Suprapubic skin (tissue), 4 donors: ENCODE measurements at regions not wholly inside any gene's neighbourhood (a gene's known extent, or its start where the extent isn't known, plus 50 kb on each side); places are given as distances from the start of the nearest gene placed in this dataset.

Experiments
- DNase-seq, 2 donors: peaks; one replicate each; pipeline ENCODE4 v3.0.0-alpha.2; 2019; ENCODE audit warnings: low spot score in 2 of 2
- H3K27ac ChIP-seq: fragments of 200-600 bp; sonication (generic); one replicate; pipeline ENCODE4 v1.5.1; 2019
- H3K27me3 ChIP-seq: fragments of 200-600 bp; sonication (generic); one replicate; pipeline ENCODE4 v1.5.1; 2019
- H3K36me3 ChIP-seq: fragments of 200-600 bp; sonication (generic); one replicate; pipeline ENCODE4 v1.5.1; 2019
- H3K4me1 ChIP-seq: fragments of 200-600 bp; sonication (generic); one replicate; pipeline ENCODE4 v1.5.1; 2019
- H3K4me3 ChIP-seq: fragments of 200-600 bp; sonication (generic); one replicate; pipeline ENCODE4 v1.5.1; 2019; ENCODE audit warnings: mild to moderate bottlenecking
- H3K9me3 ChIP-seq: fragments of 200-600 bp; sonication (generic); one replicate; pipeline ENCODE4 v1.5.1; 2019
- EP300 ChIP-seq: sonication (generic); formaldehyde crosslinking; IDR thresholded peaks from one replicate; pipeline ENCODE4 v1.6.1; 2017; ENCODE audit warnings: antibody characterized with exemption
- POLR2A ChIP-seq, 2 donors: fragments of 450-650 bp; IDR thresholded peaks; one replicate each; pipeline ENCODE4 v1.6.1; 2017; ENCODE audit warnings: antibody characterized with exemption in 2 of 2, mild to moderate bottlenecking in 2 of 2, moderate library complexity in 2 of 2
- POLR2AphosphoS5 ChIP-seq, 3 donors: sonication (generic); formaldehyde crosslinking; IDR thresholded peaks; one replicate each; pipeline ENCODE4 v1.6.1; 2017; ENCODE audit warnings: antibody characterized with exemption in 3 of 3
- WGBS: methylation state at CpG from one replicate; pipeline ENCODE4 v1.1.5; 2018; 5-methylcytosine and 5-hydroxymethylcytosine counted together
- TF ChIP-seq, protein P1 (sequence below), 2 donors: fragments of 200-600 bp in 1 of 2; fragments of 450-650 bp in 1 of 2; sonication (generic) in 1 of 2; IDR thresholded peaks; one replicate each; pipeline ENCODE4 v1.5.1; 2016 to 2019; ENCODE audit warnings: antibody characterized with exemption in 2 of 2, mild to moderate bottlenecking in 1 of 2, moderate library complexity in 1 of 2

DNA sequence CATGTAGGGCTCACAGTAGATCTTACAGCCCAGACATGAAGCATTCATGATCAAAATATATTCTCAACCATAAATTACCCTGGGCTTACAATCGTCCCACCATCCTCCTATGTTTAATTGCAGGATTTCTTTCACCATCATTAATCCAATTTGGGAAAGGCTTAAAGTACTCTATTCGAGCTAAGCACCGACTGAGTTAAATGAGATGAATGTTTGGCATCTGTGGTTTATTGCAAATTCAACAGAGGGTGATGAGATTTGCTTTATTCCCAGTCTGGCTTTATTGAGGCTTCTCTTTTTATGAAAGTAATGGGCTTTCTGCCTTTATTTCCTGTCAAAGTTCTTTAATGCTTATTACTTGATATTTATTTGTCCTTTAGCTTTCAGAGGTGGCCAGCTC lies 159.0 kb downstream of the METTL4 start:
- Histone ChIP-seq H3K4me1 (no peaks in the 10 kb centered on the region), H3K9me3 (no peaks in the 10 kb centered on the region), H3K27ac (no peak overlapping the region), H3K27me3 (no peaks in the 10 kb centered on the region), H3K4me3 (no peak overlapping the region), H3K36me3 (no peaks in the 10 kb centered on the region)
- whole genome bisulfite sequencing: 54% methylated on average over 3 of the region's 3 CpGs
- no peak for TF ChIP-seq POLR2A (IDR thresholded peaks at IDR 0.05)
- no peak for TF ChIP-seq POLR2AphosphoS5 (IDR thresholded peaks at IDR 0.05)
- TF ChIP-seq, protein P1, sequence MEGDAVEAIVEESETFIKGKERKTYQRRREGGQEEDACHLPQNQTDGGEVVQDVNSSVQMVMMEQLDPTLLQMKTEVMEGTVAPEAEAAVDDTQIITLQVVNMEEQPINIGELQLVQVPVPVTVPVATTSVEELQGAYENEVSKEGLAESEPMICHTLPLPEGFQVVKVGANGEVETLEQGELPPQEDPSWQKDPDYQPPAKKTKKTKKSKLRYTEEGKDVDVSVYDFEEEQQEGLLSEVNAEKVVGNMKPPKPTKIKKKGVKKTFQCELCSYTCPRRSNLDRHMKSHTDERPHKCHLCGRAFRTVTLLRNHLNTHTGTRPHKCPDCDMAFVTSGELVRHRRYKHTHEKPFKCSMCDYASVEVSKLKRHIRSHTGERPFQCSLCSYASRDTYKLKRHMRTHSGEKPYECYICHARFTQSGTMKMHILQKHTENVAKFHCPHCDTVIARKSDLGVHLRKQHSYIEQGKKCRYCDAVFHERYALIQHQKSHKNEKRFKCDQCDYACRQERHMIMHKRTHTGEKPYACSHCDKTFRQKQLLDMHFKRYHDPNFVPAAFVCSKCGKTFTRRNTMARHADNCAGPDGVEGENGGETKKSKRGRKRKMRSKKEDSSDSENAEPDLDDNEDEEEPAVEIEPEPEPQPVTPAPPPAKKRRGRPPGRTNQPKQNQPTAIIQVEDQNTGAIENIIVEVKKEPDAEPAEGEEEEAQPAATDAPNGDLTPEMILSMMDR (IDR thresholded peaks at IDR 0.05): no peak
- TF ChIP-seq EP300: no peak
- no peak for DNase-seq

DNA sequence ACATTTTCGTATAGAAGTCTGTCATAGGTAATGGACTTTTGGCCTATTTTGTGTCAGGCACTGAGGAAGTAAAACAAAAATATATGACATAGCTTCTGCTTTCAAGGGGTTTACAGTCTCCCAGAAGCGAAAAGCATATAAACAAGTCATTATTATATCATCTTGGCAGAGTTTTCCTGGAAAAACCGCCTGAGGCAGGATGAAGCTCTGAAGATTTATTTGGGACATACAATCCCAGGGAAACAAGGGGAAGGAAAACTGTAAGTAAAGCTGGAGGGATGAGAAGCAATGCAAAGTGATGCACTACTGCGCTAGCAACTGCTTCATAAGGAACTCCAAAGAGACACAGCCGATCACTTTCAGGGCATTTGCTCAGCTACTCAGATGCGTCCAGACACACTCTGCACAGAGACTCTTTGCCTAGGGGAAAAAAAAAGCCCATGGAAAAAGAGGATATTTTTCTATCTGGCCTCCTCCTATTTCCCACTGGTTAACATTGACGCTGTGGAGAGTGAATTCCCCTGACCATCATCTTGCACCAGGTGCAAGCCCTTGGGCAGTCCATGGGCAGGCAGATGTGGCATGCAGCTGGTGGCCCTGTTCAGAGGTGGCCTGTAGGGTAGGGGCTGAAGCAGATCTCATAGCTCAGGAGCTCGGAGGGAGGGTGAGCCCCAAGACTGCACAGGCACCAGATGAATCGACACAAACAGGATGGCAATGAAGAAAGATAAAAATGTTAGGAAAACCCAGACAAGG lies 158.1 kb downstream of the METTL4 start:
- 56% methylated on average over 9 of the region's 9 CpGs for WGBS
- Histone ChIP-seq H3K4me3 (no peak overlapping the region), H3K27me3 (no peaks in the 10 kb centered on the region), H3K4me1 (no peaks in the 10 kb centered on the region), H3K36me3 (no peaks in the 10 kb centered on the region), H3K27ac (no peak overlapping the region), H3K9me3 (no peaks in the 10 kb centered on the region)
- TF ChIP-seq POLR2A (IDR thresholded peaks at IDR 0.05) (no peak), EP300 (no peak), POLR2AphosphoS5 (IDR thresholded peaks at IDR 0.05) (no peak)
- TF ChIP-seq, protein P1 (IDR thresholded peaks at IDR 0.05): no peak
- no peak for DNase-seq

DNA sequence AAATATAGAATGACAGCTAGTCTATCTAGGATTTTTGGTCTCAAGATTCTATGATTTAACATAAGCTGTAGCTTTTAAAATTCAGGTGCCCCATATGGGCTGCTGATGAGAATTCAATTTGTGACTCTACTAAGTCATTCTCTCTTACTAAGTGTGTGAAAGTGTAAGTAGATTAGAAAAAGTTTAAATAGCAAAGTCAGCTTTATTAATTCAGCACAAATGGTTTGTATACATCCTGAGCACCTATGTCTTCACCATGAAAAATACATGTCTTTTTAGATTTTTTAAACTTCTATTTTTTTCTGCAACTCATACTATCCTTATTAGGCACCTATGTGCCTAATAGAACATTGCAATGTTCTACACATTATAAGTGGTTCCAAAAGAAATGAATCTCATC lies 157.1 kb downstream of the METTL4 start:
- H3K36me3 ChIP-seq: no peaks in the 10 kb centered on the region
- TF ChIP-seq EP300 (no peak), POLR2AphosphoS5 (IDR thresholded peaks at IDR 0.05) (no peak), POLR2A (IDR thresholded peaks at IDR 0.05) (no peak)
- TF ChIP-seq, protein P1 (IDR thresholded peaks at IDR 0.05): no peak
- no peaks in the 10 kb centered on the region for H3K27me3 ChIP-seq
- H3K4me1 ChIP-seq: no peaks in the 10 kb centered on the region
- no peaks in the 10 kb centered on the region for H3K9me3 ChIP-seq
- no peak for DNase-seq
- H3K4me3 ChIP-seq: no peak overlapping the region
- H3K27ac ChIP-seq: no peak overlapping the region

DNA sequence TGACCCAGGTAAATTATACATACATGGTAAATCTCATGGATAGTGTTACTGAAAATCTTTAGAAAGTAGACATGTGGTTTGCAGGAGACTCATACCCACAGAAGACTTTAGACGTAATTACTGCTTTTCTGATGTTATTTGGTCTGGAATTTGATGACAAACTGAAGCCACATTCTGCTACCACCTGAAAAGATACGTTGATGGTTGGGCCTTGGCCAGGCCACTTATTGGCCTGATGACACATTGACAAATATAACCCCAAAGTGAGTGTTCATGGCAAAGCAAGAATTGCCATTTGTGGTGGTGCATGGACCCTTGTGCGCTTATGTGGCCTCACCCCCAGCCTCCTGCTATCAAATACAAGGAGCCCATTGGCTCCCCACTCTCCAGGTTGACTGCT lies 155.6 kb downstream of the METTL4 start:
- 74% methylated on average over 3 of the region's 3 CpGs for WGBS
- H3K36me3 ChIP-seq: no peaks in the 10 kb centered on the region
- H3K9me3 ChIP-seq: no peaks in the 10 kb centered on the region
- H3K4me3 ChIP-seq: no peak overlapping the region
- H3K27me3 ChIP-seq: no peaks in the 10 kb centered on the region
- no peak for DNase-seq
- H3K27ac ChIP-seq: no peak overlapping the region
- TF ChIP-seq, protein P1 (IDR thresholded peaks at IDR 0.05): no peak
- TF ChIP-seq POLR2A (IDR thresholded peaks at IDR 0.05) (no peak), EP300 (no peak), POLR2AphosphoS5 (IDR thresholded peaks at IDR 0.05) (no peak)
- no peaks in the 10 kb centered on the region for H3K4me1 ChIP-seq

DNA sequence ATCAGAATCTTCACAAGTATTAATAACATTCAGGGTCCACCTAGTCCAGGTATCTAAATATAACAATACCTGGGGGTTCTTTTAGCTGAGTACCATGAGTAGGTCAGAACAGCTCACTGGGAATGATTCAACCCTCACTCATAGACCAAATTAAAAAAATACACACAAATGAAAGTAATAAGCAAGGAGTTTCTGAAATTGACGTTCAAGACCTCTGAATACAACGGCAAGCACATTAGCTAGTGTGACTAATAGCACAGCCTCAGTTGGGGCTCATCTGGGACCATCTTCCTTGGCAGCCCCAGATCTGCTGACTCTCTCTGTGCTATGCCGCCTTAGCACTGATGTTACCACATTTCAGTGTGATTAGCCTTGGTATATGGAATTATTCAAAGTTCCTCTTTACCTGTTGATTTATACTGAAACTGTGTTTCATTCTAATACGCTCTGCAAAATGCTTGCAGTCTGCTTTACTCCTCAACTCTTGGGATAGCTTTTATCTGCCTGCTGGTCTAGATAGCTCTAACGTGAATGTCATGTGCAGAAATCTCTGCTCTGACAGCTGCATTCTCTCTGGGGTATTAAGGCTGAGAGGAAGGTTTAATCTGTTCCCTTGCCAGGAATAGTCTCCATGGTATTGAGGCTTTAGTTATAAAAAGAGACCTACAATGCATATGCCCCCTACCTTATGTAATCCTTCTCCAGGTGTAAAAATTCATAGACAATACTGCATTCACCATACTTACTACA lies 153.3 kb downstream of the METTL4 start:
- DNase-seq: no peak
- TF ChIP-seq POLR2AphosphoS5 (IDR thresholded peaks at IDR 0.05) (no peak), EP300 (no peak), POLR2A (IDR thresholded peaks at IDR 0.05) (no peak)
- TF ChIP-seq, protein P1 (IDR thresholded peaks at IDR 0.05): no peak
- Histone ChIP-seq H3K27me3 (no peaks in the 10 kb centered on the region), H3K9me3 (no peaks in the 10 kb centered on the region), H3K4me3 (no peak overlapping the region), H3K4me1 (no peaks in the 10 kb centered on the region), H3K36me3 (no peaks in the 10 kb centered on the region), H3K27ac (no peak overlapping the region)
- WGBS: 58% methylated on average over 5 of the region's 5 CpGs
